AG04450 (cell line): ENCODE measurements at regions not wholly inside any gene's neighbourhood (a gene's known extent, or its start where the extent isn't known, plus 50 kb on each side); places are given as distances from the start of the nearest gene placed in this dataset.

Source experiments
- CTCF ChIA-PET: fragments of 300-600, 350-600 bp; formaldehyde crosslinking; extraction: SDS; loops from one replicate; lab custom pipeline; 2022; ENCODE audit warnings: antibody characterized with exemption, inconsistent platforms; lab: Charles Lee
- POLR2A ChIA-PET: fragments of 350-600 bp; formaldehyde crosslinking; extraction: SDS; loops from one replicate; lab custom pipeline; 2021; ENCODE audit warnings: antibody characterized with exemption, inconsistent platforms; lab: Yijun Ruan, JAX
- DNase-seq: peaks from one replicate; pipeline ENCODE4 v3.0.0-alpha.2; 2011; ENCODE audit warnings: low read depth, low spot score
- H3K27ac ChIP-seq: one replicate; pipeline ENCODE4 v1.5.1; 2012; ENCODE audit warnings: low read depth, low read length, control low read depth
- H3K27me3 ChIP-seq: one replicate; pipeline ENCODE4 v1.6.0; 2012; ENCODE audit warnings: low read length; ENCODE audit not compliant: control insufficient read depth, insufficient read depth
- H3K4me3 ChIP-seq: 2 replicates; pipeline ENCODE4 v1.5.1; 2011; ENCODE audit warnings: mild to moderate bottlenecking, low read depth, low read length, control low read depth
- H3K9me3 ChIP-seq: 2 replicates; pipeline ENCODE4 v1.5.1; 2012; ENCODE audit warnings: low read length; ENCODE audit not compliant: control insufficient read depth, insufficient read depth
- CTCF ChIP-seq: IDR thresholded peaks from 2 replicates; pipeline ENCODE4 v1.5.1; 2011; ENCODE audit warnings: low read depth, low read length, control low read depth, inconsistent platforms

GRCh38 chr2:77633601-77634000, 111.4 kb upstream of the LRRTM4 start:
- CTCF ChIA-PET, result no interaction called here

GRCh38 chr2:77640924-77641323, 118.7 kb upstream of the LRRTM4 start:
- Histone ChIP-seq H3K27me3 (no peaks in the 10 kb centered on the region), H3K9me3 (peaks cover 16% of the 10 kb centered on the region), H3K4me3 (no peak overlapping the region), H3K27ac (no peak overlapping the region)
- DNase-seq, result no peak
- ChIA-PET CTCF (no interaction called here), POLR2A (no interaction called here)
- no peak for TF ChIP-seq CTCF

More at GRCh38 chr2:77633601-77634000, 111.4 kb upstream of the LRRTM4 start:
- H3K27me3 ChIP-seq, result no peaks in the 10 kb centered on the region
- 0 out of 2 replicates have a peak, but pooled peaks cover 8% of the 10 kb centered on the region for H3K9me3 ChIP-seq
- no peak overlapping the region for H3K4me3 ChIP-seq
- TF ChIP-seq CTCF, result no peak
- no peak overlapping the region for H3K27ac ChIP-seq
- POLR2A ChIA-PET, result no interaction called here
- no peak for DNase-seq

- Histone ChIP-seq H3K4me3 (no peak overlapping the region), H3K27ac (no peak overlapping the region), H3K9me3 (peaks cover 16% of the 10 kb centered on the region), H3K27me3 (no peaks in the 10 kb centered on the region)
- no peak for DNase-seq
- ChIA-PET POLR2A (no interaction called here), CTCF (no interaction called here)
- TF ChIP-seq CTCF, result no peak
These were observed 120.2 kb upstream of the LRRTM4 start for GRCh38 chr2:77642339-77642738.

- no peak for TF ChIP-seq CTCF
- DNase-seq, result no peak
- H3K27me3 ChIP-seq, result no peaks in the 10 kb centered on the region
- H3K27ac ChIP-seq, result no peak overlapping the region
- CTCF ChIA-PET, result no interaction called here
- POLR2A ChIA-PET, result no interaction called here
- H3K9me3 ChIP-seq, result peaks cover 4% of the 10 kb centered on the region; the same call in 1 of the 2 replicates
- no peak overlapping the region for H3K4me3 ChIP-seq
These were observed 127.7 kb upstream of the LRRTM4 start for GRCh38 chr2:77649856-77650255.

- ChIA-PET POLR2A (no interaction called here), CTCF (no interaction called here)
- no peak for DNase-seq
- TF ChIP-seq CTCF, result no peak
- H3K27me3 ChIP-seq, result no peaks in the 10 kb centered on the region
- H3K27ac ChIP-seq, result no peak overlapping the region
- peaks cover 4% of the 10 kb centered on the region; the same call in 1 of the 2 replicates for H3K9me3 ChIP-seq
- H3K4me3 ChIP-seq, result no peak overlapping the region
These were observed 130.3 kb upstream of the LRRTM4 start for GRCh38 chr2:77652499-77652898.
